ENCODE measurements at regions not wholly inside any gene's neighbourhood (a gene's known extent, or its start where the extent isn't known, plus 50 kb on each side); places are given as distances from the start of the nearest gene placed in this dataset.
"Not testable (repeated sequence)": the region's sequence is repeated elsewhere in the genome, so short reads cannot be mapped to it uniquely, and the experiment has no call there.

DNA sequence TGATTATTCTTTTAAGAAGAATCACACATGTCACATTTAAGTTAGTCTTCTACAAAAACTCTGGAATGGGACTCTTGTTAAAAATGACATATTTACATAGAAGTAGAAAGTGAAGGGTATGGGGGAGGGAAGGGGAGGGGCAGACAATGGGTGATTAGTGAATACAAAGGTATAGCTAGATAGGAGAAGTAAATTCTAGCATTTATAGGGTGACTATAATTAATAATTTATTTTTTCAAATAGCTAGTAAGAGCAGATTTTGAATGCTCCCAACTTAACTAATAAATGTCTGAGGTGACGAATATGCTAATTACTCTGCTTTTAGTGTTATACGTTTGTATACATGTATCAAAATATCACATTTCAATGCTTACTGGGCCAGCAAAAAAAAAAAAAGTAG, 59.4 kb downstream of the BLTP3B start:
- Mint-ChIP-seq H3K4me1 (ENCODE audit: low read depth) (no peaks in the 10 kb centered on the region), H3K4me3 (no peak overlapping the region), H3K27me3 (no peaks in the 10 kb centered on the region), H3K36me3 (ENCODE audit: low read depth) (peaks cover 78% of the 10 kb centered on the region), H3K27ac (no peak overlapping the region), H3K9me3 (peaks cover 23% of the 10 kb centered on the region)

DNA sequence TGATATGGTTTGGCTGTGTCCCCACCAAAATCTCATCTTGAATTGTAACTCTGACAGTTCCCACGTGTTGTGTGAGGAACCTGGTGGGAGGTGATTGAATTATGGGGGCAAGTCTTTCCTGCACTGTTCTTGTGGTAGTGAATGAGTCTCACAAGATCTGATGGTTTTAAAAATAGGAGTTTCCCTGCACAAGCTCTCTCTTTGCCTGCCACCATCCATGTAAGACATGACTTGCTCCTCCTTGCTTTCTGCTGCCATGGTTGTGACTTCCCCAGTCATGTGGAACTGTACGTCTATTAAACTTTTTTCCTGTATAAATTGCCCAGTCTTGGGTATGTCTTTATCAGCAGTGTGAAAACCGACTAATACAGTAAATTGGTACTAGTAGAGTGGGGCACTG, 63.9 kb downstream of the BLTP3B start:
- not testable (repeated sequence) for H3K4me3 Mint-ChIP-seq; H3K27ac Mint-ChIP-seq; H3K27me3 Mint-ChIP-seq; H3K4me1 Mint-ChIP-seq (ENCODE audit: low read depth)
- H3K36me3 Mint-ChIP-seq (ENCODE audit: low read depth): peaks cover 75% of the 10 kb centered on the region
- H3K9me3 Mint-ChIP-seq: peaks cover 23% of the 10 kb centered on the region

DNA sequence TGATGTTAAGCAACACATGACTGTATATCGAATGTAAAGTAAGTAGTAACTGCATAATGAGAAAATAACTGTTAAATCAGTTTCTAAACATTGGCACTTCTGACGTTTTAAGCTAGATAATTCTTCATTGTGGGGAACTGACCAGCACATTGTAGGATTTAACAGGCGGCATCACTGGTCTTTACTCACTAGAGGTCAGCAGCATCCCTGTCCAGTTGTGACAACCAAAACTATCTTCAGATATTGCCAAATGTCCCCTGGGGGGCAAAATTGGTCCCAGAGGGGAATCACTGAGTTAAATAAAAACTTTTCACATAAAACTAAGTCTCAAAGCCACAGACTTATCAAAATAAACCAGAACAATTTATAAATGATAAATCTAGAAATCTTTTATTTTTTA, 65.3 kb downstream of the BLTP3B start:
- peaks cover 21% of the 10 kb centered on the region for H3K9me3 Mint-ChIP-seq
- no peaks in the 10 kb centered on the region for H3K4me1 Mint-ChIP-seq (ENCODE audit: low read depth)
- peaks cover 74% of the 10 kb centered on the region for H3K36me3 Mint-ChIP-seq (ENCODE audit: low read depth)
- no peaks in the 10 kb centered on the region for H3K27me3 Mint-ChIP-seq
- no peak overlapping the region for H3K27ac Mint-ChIP-seq
- no peak overlapping the region for H3K4me3 Mint-ChIP-seq

DNA sequence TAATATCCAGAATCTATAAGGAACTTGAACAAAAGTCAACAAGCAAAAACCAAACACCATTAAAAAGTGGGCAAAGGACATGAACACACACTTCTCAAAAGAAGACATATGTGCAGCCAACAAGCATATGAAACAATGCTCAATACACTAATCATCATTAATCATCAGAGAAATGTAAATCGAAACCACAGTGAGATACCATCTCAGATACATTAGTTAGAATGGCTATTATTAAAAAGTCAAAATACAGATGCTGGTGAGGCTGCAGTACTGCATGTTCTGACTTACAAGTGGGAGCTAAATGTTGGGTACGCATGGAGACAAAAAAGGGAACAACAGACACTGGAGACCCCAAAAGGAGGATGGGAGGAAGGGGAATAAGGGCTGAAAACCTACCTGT, 67.1 kb downstream of the BLTP3B start:
- Mint-ChIP-seq H3K36me3 (ENCODE audit: low read depth) (peaks cover 64% of the 10 kb centered on the region), H3K9me3 (peaks cover 8% of the 10 kb centered on the region), H3K27me3 (no peaks in the 10 kb centered on the region), H3K4me3 (no peak overlapping the region), H3K27ac (no peak overlapping the region), H3K4me1 (ENCODE audit: low read depth) (no peaks in the 10 kb centered on the region)

DNA sequence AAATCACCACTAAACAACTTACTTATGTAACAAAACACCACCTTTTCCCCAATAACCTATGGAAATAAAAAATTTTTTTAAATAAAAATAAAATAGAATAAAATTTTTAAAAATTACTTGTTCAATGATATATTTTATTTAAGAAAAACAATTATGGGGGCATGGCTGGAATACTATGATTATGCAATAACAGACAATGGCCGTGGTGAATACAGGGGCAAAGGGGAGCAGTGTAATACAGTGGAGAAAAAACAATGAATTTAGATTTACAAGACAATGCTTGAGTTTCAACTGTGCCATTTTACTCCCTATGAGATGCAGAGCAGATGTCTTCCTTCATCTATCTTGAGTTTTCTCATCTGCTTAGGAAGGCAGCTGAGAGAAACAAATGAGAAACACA, 72.9 kb downstream of the BLTP3B start:
- Mint-ChIP-seq H3K36me3 (ENCODE audit: low read depth) (peaks cover 78% of the 10 kb centered on the region), H3K9me3 (peaks cover 30% of the 10 kb centered on the region), H3K4me3 (no peak overlapping the region), H3K27me3 (no peaks in the 10 kb centered on the region), H3K27ac (no peak overlapping the region), H3K4me1 (ENCODE audit: low read depth) (no peaks in the 10 kb centered on the region)

DNA sequence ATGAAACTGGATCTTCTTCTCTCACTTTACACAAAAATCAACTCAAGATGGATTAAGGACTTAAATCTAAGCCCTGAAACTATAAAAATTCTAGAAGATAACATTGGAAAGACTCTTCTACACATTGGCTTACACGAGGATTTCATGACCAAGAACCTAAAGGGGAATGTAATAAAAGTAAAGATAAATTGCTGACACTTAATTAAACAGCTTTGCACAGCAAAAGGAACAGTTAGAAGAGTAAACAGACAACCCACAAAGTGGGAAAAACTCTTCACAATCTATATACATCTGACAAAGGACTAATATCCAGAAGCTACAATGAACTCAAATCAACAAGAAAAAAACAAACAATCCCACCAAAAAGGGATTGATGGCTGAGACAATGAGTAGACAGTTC, 74.4 kb downstream of the BLTP3B start:
- no peak overlapping the region for H3K4me3 Mint-ChIP-seq
- H3K9me3 Mint-ChIP-seq: peaks cover 30% of the 10 kb centered on the region
- peak overlapping the region; percentile 41 for H3K27ac Mint-ChIP-seq
- no peaks in the 10 kb centered on the region for H3K27me3 Mint-ChIP-seq
- H3K36me3 Mint-ChIP-seq (ENCODE audit: low read depth): peaks cover 84% of the 10 kb centered on the region
- no peaks in the 10 kb centered on the region for H3K4me1 Mint-ChIP-seq (ENCODE audit: low read depth)

DNA sequence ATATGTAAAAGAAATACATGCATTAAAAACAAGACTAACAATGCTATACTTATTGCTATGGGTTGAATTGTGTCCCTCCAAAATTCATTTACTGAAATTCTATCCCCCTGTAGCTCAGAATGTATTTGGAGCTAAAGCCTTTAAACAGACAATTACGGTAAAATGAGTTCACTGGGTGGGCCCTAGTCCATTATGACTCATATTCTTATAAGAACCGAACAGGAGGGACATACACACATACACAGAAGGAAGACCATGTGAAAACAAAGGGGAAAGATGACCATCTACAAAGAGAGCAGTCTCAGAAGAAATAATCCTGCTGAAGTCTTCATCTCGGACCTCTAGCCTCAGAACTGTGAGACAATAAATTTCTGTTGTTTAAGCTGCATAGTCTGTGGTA, 77.1 kb upstream of the ANKS1B start:
- peaks cover 81% of the 10 kb centered on the region for H3K36me3 Mint-ChIP-seq (ENCODE audit: low read depth)
- no peak overlapping the region for H3K27ac Mint-ChIP-seq
- no peak overlapping the region for H3K4me3 Mint-ChIP-seq
- no peaks in the 10 kb centered on the region for H3K4me1 Mint-ChIP-seq (ENCODE audit: low read depth)
- peaks cover 5% of the 10 kb centered on the region for H3K9me3 Mint-ChIP-seq
- no peaks in the 10 kb centered on the region for H3K27me3 Mint-ChIP-seq

DNA sequence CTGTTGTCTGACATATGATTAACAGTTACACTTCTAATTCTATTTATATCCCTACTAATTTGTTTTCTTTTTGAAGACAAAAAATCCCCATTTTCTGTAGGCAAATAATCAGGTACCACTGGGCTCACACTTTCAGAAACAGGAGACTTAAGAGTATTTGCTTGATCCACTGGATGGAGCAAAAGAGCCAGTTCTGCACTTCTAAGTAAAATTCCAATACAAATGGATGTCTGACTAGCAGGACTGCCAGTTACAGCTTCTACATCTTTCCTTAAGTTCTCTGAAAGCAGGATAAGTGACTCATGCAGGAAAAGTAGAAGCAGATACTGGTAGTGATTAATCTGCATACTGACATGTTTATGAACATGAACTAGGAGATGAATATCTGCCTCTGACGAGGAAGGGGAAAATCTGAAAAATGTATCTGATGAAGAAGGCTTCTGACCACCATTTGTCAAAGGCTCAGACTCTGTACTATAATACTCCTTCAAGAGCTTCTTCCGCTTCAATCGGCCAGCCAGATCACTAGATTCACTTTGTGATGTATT, 73.8 kb upstream of the ANKS1B start:
- H3K27me3 Mint-ChIP-seq: no peaks in the 10 kb centered on the region
- no peak overlapping the region for H3K27ac Mint-ChIP-seq
- H3K9me3 Mint-ChIP-seq: no peaks in the 10 kb centered on the region
- no peaks in the 10 kb centered on the region for H3K4me1 Mint-ChIP-seq (ENCODE audit: low read depth)
- no peak overlapping the region for H3K4me3 Mint-ChIP-seq
- H3K36me3 Mint-ChIP-seq (ENCODE audit: low read depth): peaks cover 63% of the 10 kb centered on the region

DNA sequence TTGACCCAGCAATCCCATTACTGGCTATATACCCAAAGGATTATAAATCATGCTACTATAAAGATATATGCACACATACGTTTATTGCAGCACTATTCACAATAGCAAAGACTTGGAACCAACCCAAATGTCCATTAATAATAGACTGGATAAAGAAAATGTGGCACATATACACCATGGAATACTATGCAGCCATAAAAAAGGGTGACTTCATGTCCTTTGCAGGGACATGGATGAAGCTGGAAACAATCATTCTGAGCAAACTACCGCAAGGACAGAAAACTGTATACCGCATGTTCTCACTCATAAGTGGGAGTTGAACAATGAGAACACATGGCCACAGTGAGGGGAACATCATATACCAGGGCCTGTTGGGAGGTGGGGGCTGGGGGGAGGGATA, 61.5 kb upstream of the ANKS1B start:
- H3K4me3 Mint-ChIP-seq; H3K4me1 Mint-ChIP-seq (ENCODE audit: low read depth); H3K9me3 Mint-ChIP-seq; H3K27ac Mint-ChIP-seq; H3K27me3 Mint-ChIP-seq: not testable (repeated sequence)
- peaks cover 94% of the 10 kb centered on the region for H3K36me3 Mint-ChIP-seq (ENCODE audit: low read depth)

DNA sequence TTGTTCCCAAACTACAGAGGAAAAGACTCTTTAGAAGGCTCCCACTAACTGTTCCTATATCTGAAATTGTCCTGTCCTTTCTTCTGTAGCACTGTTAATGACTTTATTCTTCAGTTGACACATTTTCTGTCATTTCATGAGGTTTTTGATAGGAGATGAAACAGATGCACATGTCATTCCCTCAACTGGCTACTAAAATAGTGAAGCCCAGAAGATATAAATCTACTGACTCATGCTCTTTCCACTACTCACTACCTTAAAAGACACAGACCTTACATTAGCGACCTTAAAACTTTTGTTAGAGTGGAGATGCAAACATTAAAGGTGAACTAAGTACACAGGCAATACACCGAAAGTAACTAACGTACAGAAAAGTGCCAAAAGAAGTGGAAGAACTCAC, 59.5 kb upstream of the ANKS1B start:
- no peaks in the 10 kb centered on the region for H3K27me3 Mint-ChIP-seq
- H3K27ac Mint-ChIP-seq: peak overlapping the region; percentile 27
- H3K4me1 Mint-ChIP-seq (ENCODE audit: low read depth): no peaks in the 10 kb centered on the region
- H3K36me3 Mint-ChIP-seq (ENCODE audit: low read depth): peaks cover 87% of the 10 kb centered on the region
- H3K9me3 Mint-ChIP-seq: peaks cover 4% of the 10 kb centered on the region
- H3K4me3 Mint-ChIP-seq: no peak overlapping the region

DNA sequence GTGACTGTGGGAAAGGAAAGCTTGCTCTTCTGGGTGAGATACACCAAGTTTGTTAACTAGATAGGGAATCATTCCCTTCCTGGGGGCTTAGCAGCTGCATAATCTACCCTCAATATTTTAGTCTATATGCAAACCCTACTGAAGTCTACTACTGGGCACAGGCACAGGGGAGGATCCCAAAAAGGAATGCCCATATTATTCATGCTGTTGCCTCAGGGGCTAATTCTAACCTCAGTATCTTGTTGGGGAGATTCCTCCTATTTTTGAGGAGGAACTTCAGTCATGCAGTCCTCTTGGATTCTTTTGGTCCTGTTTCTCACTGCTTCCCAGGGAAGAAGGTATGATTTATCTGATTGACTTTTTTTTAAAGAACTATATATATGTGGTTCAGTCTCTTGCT, 58.9 kb upstream of the ANKS1B start:
- no peaks in the 10 kb centered on the region for H3K27me3 Mint-ChIP-seq
- H3K9me3 Mint-ChIP-seq: peaks cover 4% of the 10 kb centered on the region
- no peaks in the 10 kb centered on the region for H3K4me1 Mint-ChIP-seq (ENCODE audit: low read depth)
- H3K27ac Mint-ChIP-seq: no peak overlapping the region
- H3K36me3 Mint-ChIP-seq (ENCODE audit: low read depth): peaks cover 85% of the 10 kb centered on the region
- no peak overlapping the region for H3K4me3 Mint-ChIP-seq
